ENCODE measurements at regions not wholly inside any gene's neighbourhood (a gene's known extent, or its start where the extent isn't known, plus 50 kb on each side); places are given as distances from the start of the nearest gene placed in this dataset.

DNA sequence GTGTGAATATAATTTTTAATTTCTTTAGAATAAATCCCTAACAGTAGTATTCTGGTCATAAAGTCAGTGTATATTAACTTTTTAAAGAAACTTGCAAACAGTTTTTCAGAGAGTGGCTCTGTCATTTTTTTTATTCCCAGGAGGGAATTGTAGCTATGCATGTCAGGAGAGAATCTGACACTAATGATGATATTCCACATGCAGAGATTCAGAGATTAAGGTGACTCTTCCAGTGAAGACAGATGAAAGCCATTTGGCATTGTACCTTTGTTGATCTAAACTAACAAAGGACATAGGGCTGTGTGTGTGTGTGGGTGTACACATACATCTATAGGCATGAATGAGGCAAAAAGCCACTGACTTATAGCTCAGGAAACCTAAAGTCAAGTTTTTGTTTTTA is 99.9 kb downstream of the TNFSF13B start:
- intact Hi-C loops (cut with DNase I): no loop called here
- H3K4me3 ChIP-seq: no peak overlapping the region
- H3K27me3 ChIP-seq: no peaks in the 10 kb centered on the region
- no peak for DNase-seq (ENCODE audit: extremely low spot score)
- H3K4me1 ChIP-seq: no peaks in the 10 kb centered on the region
- no peak overlapping the region for H3K27ac ChIP-seq (replicated peaks in 1 of 4)
- H3K36me3 ChIP-seq: no peaks in the 10 kb centered on the region
- H3K9me3 ChIP-seq: no peaks in the 10 kb centered on the region
- TF ChIP-seq POLR2AphosphoS5 (IDR thresholded peaks at IDR 0.05): no peak
- no peak for TF ChIP-seq EP300 (IDR thresholded peaks at IDR 0.05)
- TF ChIP-seq CTCF (IDR thresholded peaks at IDR 0.05): no peak
- no peak for TF ChIP-seq POLR2A (IDR thresholded peaks at IDR 0.05; ENCODE audit: low read depth)

DNA sequence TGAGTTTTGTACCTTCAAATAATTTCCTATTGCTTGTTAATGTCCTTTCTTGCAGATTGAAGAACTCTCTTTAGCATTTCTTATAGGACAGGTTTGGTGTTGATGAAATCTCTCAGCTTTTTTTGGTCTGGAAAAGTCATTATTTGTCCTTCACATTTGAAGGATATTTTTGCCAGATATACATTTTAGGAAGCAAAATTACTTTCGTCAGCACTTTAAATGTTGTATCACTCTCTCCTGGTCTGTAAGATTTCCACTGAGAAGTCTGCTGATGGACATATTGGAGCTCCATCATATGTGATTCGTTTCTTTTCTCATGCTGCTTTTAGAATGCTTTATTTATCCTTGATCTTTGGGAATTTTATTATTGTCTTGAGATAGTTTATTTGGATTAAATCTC is 105.5 kb downstream of the TNFSF13B start:
- H3K27me3 ChIP-seq: no peaks in the 10 kb centered on the region
- no peak overlapping the region for H3K27ac ChIP-seq (replicated peaks in 1 of 4)
- no peaks in the 10 kb centered on the region for H3K36me3 ChIP-seq
- intact Hi-C loops (cut with DNase I): no loop called here
- 70% methylated on average over 2 of the region's 2 CpGs for WGBS
- DNase-seq (ENCODE audit: extremely low spot score): no peak
- H3K4me3 ChIP-seq: no peak overlapping the region
- H3K9me3 ChIP-seq: no peaks in the 10 kb centered on the region
- no peaks in the 10 kb centered on the region for H3K4me1 ChIP-seq
- TF ChIP-seq POLR2A (IDR thresholded peaks at IDR 0.05; ENCODE audit: low read depth) (no peak), POLR2AphosphoS5 (IDR thresholded peaks at IDR 0.05) (no peak), EP300 (IDR thresholded peaks at IDR 0.05) (no peak), CTCF (IDR thresholded peaks at IDR 0.05) (no peak)

DNA sequence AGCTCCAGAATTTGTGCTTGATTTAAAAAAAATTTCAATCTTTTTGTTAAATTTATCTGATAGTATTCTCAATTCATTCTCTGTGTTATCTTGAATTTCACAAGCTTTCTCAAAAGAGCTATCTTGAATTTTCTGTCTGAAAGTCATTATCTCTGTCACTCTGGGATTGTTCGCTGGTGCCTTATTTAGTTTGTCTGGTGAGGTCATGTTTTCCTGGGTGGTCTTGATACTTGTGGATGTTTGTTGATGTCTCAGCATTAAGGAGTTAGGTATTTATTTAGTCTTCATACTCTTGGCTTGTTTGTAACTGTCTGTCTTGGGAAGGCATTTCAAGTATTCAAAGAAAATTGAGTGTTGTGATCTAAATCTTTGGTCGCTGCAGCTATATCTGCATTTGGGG is 106.3 kb downstream of the TNFSF13B start:
- no peaks in the 10 kb centered on the region for H3K9me3 ChIP-seq
- DNase-seq (ENCODE audit: extremely low spot score): no peak
- H3K4me1 ChIP-seq: no peaks in the 10 kb centered on the region
- WGBS: 80% methylated on average over 2 of the region's 2 CpGs
- no peak overlapping the region for H3K4me3 ChIP-seq
- TF ChIP-seq POLR2A (IDR thresholded peaks at IDR 0.05; ENCODE audit: low read depth): no peak
- H3K36me3 ChIP-seq: no peaks in the 10 kb centered on the region
- no peaks in the 10 kb centered on the region for H3K27me3 ChIP-seq
- no peak overlapping the region for H3K27ac ChIP-seq (replicated peaks in 1 of 4)
- intact Hi-C loops (cut with DNase I): no loop called here

GRCh38 chr13:108376308-108376707 is 106.8 kb downstream of the TNFSF13B start:
- no peaks in the 10 kb centered on the region for H3K9me3 ChIP-seq
- no peaks in the 10 kb centered on the region for H3K27me3 ChIP-seq
- H3K4me3 ChIP-seq: no peak overlapping the region
- TF ChIP-seq POLR2A (IDR thresholded peaks at IDR 0.05; ENCODE audit: low read depth) (no peak), EP300 (IDR thresholded peaks at IDR 0.05) (no peak), POLR2AphosphoS5 (IDR thresholded peaks at IDR 0.05) (no peak), CTCF (IDR thresholded peaks at IDR 0.05) (no peak)
- no peak for DNase-seq (ENCODE audit: extremely low spot score)
- no peaks in the 10 kb centered on the region for H3K4me1 ChIP-seq
- WGBS: 84% methylated on average over 2 of the region's 2 CpGs
- H3K36me3 ChIP-seq: no peaks in the 10 kb centered on the region
- H3K27ac ChIP-seq (replicated peaks in 1 of 4): no peak overlapping the region
- intact Hi-C loops (cut with DNase I): no loop called here

DNA sequence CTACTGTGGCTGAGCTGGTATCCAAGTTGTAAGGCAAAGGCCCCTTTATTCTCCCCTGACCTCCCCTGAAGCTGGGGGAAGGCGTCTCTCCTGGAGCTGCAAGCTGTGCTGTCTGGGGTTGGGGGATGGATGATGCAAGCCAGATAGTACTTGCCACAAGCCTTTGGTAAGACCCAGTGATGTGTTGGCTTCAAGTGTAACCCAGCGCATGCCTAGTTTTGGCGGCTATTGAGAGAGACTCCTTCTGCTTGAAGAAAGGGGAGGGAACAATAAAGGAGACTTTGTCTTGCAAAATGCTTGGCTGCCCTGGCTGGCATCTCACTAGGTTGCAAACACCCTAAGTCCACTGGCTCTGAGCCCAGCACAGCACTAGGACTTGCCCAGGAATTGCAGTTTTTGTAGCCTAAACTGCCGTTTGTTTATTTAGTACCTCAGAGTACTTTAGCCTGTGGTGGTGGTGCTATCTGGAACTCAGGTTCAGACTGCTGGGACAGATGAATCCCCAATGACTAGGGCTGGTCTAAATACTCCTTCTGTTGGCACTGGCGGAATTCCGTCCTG is 108.2 kb downstream of the TNFSF13B start:
- H3K36me3 ChIP-seq: no peaks in the 10 kb centered on the region
- H3K4me3 ChIP-seq: no peak overlapping the region
- no peaks in the 10 kb centered on the region for H3K9me3 ChIP-seq
- DNase-seq (ENCODE audit: extremely low spot score): no peak
- 100% methylated on average over 4 of the region's 6 CpGs for WGBS
- H3K4me1 ChIP-seq: no peaks in the 10 kb centered on the region
- H3K27ac ChIP-seq (replicated peaks in 1 of 4): no peak overlapping the region
- intact Hi-C loops (cut with DNase I): no loop called here
- no peaks in the 10 kb centered on the region for H3K27me3 ChIP-seq
- TF ChIP-seq EP300 (IDR thresholded peaks at IDR 0.05) (no peak), POLR2AphosphoS5 (IDR thresholded peaks at IDR 0.05) (no peak), CTCF (IDR thresholded peaks at IDR 0.05) (no peak), POLR2A (IDR thresholded peaks at IDR 0.05; ENCODE audit: low read depth) (no peak)

All from esophagus muscularis mucosa (tissue), 4 donors.